LHCN-M2 (cell line): ENCODE measurements at regions not wholly inside any gene's neighbourhood (a gene's known extent, or its start where the extent isn't known, plus 50 kb on each side); places are given as distances from the start of the nearest gene placed in this dataset.
"Not testable (repeated sequence)": the region's sequence is repeated elsewhere in the genome, so short reads cannot be mapped to it uniquely, and the experiment has no call there.

Experiments used
- DNase-seq: peaks from one replicate; pipeline ENCODE4 v3.0.0-alpha.2; 2012; ENCODE audit warnings: low read depth

GRCh38 chr1:187038784-187039183 lies 210.0 kb downstream of the PLA2G4A start:
- DNase-seq: no peak

GRCh38 chr1:187041104-187041503 lies 212.4 kb downstream of the PLA2G4A start:
- no peak for DNase-seq

- DNase-seq: no peak
Measured at GRCh38 chr1:187042538-187042937, 213.8 kb downstream of the PLA2G4A start.

GRCh38 chr1:187043433-187043832 lies 214.7 kb downstream of the PLA2G4A start:
- not testable (repeated sequence) for DNase-seq

GRCh38 chr1:187044411-187044810 lies 215.7 kb downstream of the PLA2G4A start:
- no peak for DNase-seq

GRCh38 chr1:187045371-187045770 lies 216.6 kb downstream of the PLA2G4A start:
- DNase-seq: no peak

GRCh38 chr1:187046293-187046692 lies 217.5 kb downstream of the PLA2G4A start:
- no peak for DNase-seq

- no peak for DNase-seq
Measured at GRCh38 chr1:187047298-187047697, 218.5 kb downstream of the PLA2G4A start.

- DNase-seq: peak; percentile 45
Measured at GRCh38 chr1:187051618-187052232, 223.0 kb downstream of the PLA2G4A start.

GRCh38 chr1:187053876-187054275 lies 225.1 kb downstream of the PLA2G4A start:
- DNase-seq: no peak

GRCh38 chr1:187054862-187055757 lies 226.4 kb downstream of the PLA2G4A start:
- no peak for DNase-seq

- DNase-seq: no peak
Measured at GRCh38 chr1:187063271-187063670, 234.5 kb downstream of the PLA2G4A start.

- no peak for DNase-seq
Measured at GRCh38 chr1:187067160-187067559, 238.4 kb downstream of the PLA2G4A start.

GRCh38 chr1:187070076-187070475 lies 241.3 kb downstream of the PLA2G4A start:
- DNase-seq: no peak

GRCh38 chr1:187072262-187073034 lies 243.7 kb downstream of the PLA2G4A start:
- not testable (repeated sequence) for DNase-seq

- DNase-seq: not testable (repeated sequence)
Measured at GRCh38 chr1:187073035-187073560, 244.3 kb downstream of the PLA2G4A start.

- DNase-seq: not testable (repeated sequence)
Measured at GRCh38 chr1:187073634-187074245, 245.0 kb downstream of the PLA2G4A start.

GRCh38 chr1:187074445-187075048 lies 245.8 kb downstream of the PLA2G4A start:
- DNase-seq: no peak

- no peak for DNase-seq
Measured at GRCh38 chr1:187076922-187077321, 248.2 kb downstream of the PLA2G4A start.

- no peak for DNase-seq
Measured at GRCh38 chr1:187078321-187078720, 249.6 kb downstream of the PLA2G4A start.

GRCh38 chr1:187078916-187079315 lies 250.2 kb downstream of the PLA2G4A start:
- DNase-seq: no peak
